Right lobe of liver (tissue), 4 donors: ENCODE measurements at regions not wholly inside any gene's neighbourhood (a gene's known extent, or its start where the extent isn't known, plus 50 kb on each side); places are given as distances from the start of the nearest gene placed in this dataset.
"Not testable (repeated sequence)": the region's sequence is repeated elsewhere in the genome, so short reads cannot be mapped to it uniquely, and the experiment has no call there.

Experiments
- CTCF ChIP-seq, 4 donors: fragments of 200-600 bp in 3 of 4; fragments of 450-650 bp in 1 of 4; IDR thresholded peaks; one replicate each; pipeline versions ENCODE4 v1.5.1 to v1.8.0; 2016 to 2022; ENCODE audit warnings: antibody characterized with exemption in 4 of 4, mild to moderate bottlenecking in 2 of 4
- POLR2A ChIP-seq: fragments of 450-650 bp; IDR thresholded peaks from one replicate; pipeline ENCODE4 v1.6.1; 2017; ENCODE audit warnings: antibody characterized with exemption, mild to moderate bottlenecking
- donor health status: DM: no; HTN: no; CAD: no.
- donor health status: DM: no; HTN: no; CAD: no.
- donor health status: DM: no; HTN: yes; CAD: no.

- not testable (repeated sequence) for TF ChIP-seq CTCF (IDR thresholded peaks at IDR 0.05); POLR2A
Observed at GRCh38 chrX:37519261-37519660, 52.2 kb upstream of the LANCL3 start.
